K562 (cell line): ENCODE measurements at regions not wholly inside any gene's neighbourhood (a gene's known extent, or its start where the extent isn't known, plus 50 kb on each side); places are given as distances from the start of the nearest gene placed in this dataset.

Experiments
- ATAC-seq: fragments of 200-7000 bp; cut with Tn5 transposase; 3 replicates; pipeline ENCODE4 v1.9.1; 2020; ENCODE audit warnings: moderate library complexity
- BruUV-seq: library from RNA; stranded (reverse); fragments of 400-500 nt; replicated peaks from 2 replicates; lab custom pipeline; 2021; lab: Mats Ljungman, UMichigan
- CTCF ChIA-PET: fragments of 300-600 bp; formaldehyde crosslinking; extraction: SDS; loops from one replicate; lab custom pipeline; 2021; ENCODE audit warnings: low intra/inter-chr PET ratio; lab: Yijun Ruan, JAX
- POLR2A ChIA-PET: fragments of 300-600, 350-650 bp; sonication (Branson Sonifier 250); formaldehyde crosslinking; extraction: SDS; loops from one replicate; lab custom pipeline; 2021; ENCODE audit warnings: antibody characterized with exemption, inconsistent platforms; lab: Yijun Ruan, JAX
- DNase-seq, 4 experiments: peaks; one replicate each; pipeline versions ENCODE4 v3.0.0 to v3.0.0-alpha.2; 2011 to 2018; ENCODE audit warnings: low spot score in 3 of 4, mixed read lengths in 3 of 4; ENCODE audit errors: extremely low read depth in 1 of 4
- FAIRE-seq: peaks from 2 replicates; lab custom pipeline; 2011; peaks lifted over from hg19 to GRCh38; lab: Jason Lieb, UNC
- H2AFZ ChIP-seq: 2 replicates; pipeline ENCODE4 v1.6.0; 2011; ENCODE audit warnings: low read depth, low read length, control low read depth, inconsistent platforms
- H3K27ac ChIP-seq: fragments of 200-600 bp; 3 replicates; pipeline ENCODE4 v1.8.0; 2011; ENCODE audit warnings: low read depth, mild to moderate bottlenecking, control low read depth, inconsistent platforms, low read length, moderate library complexity, mixed read lengths; ENCODE audit errors: extremely low read depth
- H3K27me3 ChIP-seq, 2 experiments: fragments of 300-600 bp in 1 of 2; 2 replicates in 1 of 2; 3 replicates in 1 of 2; pipeline versions ENCODE4 v1.6.0 to v1.8.0; 2011; ENCODE audit warnings: inconsistent platforms in 2 of 2, low read length in 2 of 2, mild to moderate bottlenecking in 1 of 2, mixed read lengths in 1 of 2, moderate library complexity in 1 of 2; ENCODE audit not compliant: control insufficient read depth in 2 of 2, insufficient read depth in 2 of 2
- H3K36me3 ChIP-seq: fragments of 300-600 bp; 3 replicates; pipeline ENCODE4 v1.8.0; 2011; ENCODE audit warnings: mild to moderate bottlenecking, low read length, inconsistent platforms; ENCODE audit not compliant: control insufficient read depth, insufficient read depth
- H3K4me1 ChIP-seq, 2 experiments: fragments of 200-600 bp in 1 of 2; replicated peaks in 1 of 2; 2 replicates in 1 of 2; 3 replicates in 1 of 2; pipeline versions ENCODE4 v1.5.1 to v1.8.0; 2011; ENCODE audit warnings: inconsistent platforms in 2 of 2, low read length in 2 of 2, mild to moderate bottlenecking in 1 of 2, mixed read lengths in 1 of 2, moderate library complexity in 1 of 2; ENCODE audit not compliant: control insufficient read depth in 2 of 2, insufficient read depth in 2 of 2
- H3K4me2 ChIP-seq: 2 replicates; pipeline ENCODE4 v1.6.1; 2011; ENCODE audit warnings: low read length, control low read depth, inconsistent platforms, mixed read lengths; ENCODE audit not compliant: insufficient read depth
- H3K4me3 ChIP-seq: fragments of 200-600 bp; sonication (generic), shearing (Covaris generic); 2 replicates; pipeline ENCODE4 v1.5.1; 2016; ENCODE audit warnings: control low read depth, inconsistent platforms
- H3K79me2 ChIP-seq: fragments of 200-600 bp; 3 replicates; pipeline ENCODE4 v1.8.0; 2011; ENCODE audit warnings: low read length, inconsistent platforms; ENCODE audit not compliant: control insufficient read depth, insufficient read depth
- H3K9ac ChIP-seq, 2 experiments: 2 replicates each; pipeline versions ENCODE4 v1.6.0 to v1.6.1; 2011; ENCODE audit warnings: low read depth in 2 of 2, low read length in 2 of 2, control low read depth in 1 of 2, inconsistent platforms in 1 of 2, mild to moderate bottlenecking in 1 of 2, mixed read lengths in 1 of 2; ENCODE audit not compliant: insufficient read depth in 1 of 2
- H3K9me1 ChIP-seq: one replicate; pipeline ENCODE4 v1.6.0; 2011; ENCODE audit warnings: inconsistent platforms, mild to moderate bottlenecking, low read length, moderate library complexity; ENCODE audit not compliant: control insufficient read depth, insufficient read depth
- H3K9me3 ChIP-seq: replicated peaks from 2 replicates; pipeline ENCODE4 v1.5.1; 2011; ENCODE audit warnings: low read depth, low read length, inconsistent platforms; ENCODE audit not compliant: control insufficient read depth, insufficient read depth
- H4K20me1 ChIP-seq: replicated peaks from 2 replicates; pipeline ENCODE4 v1.6.1; 2011; ENCODE audit warnings: low read length, inconsistent platforms, mixed read lengths; ENCODE audit not compliant: control insufficient read depth, insufficient read depth
- BMI1 ChIP-seq: fragments of 150-350 bp; IDR thresholded peaks from 2 replicates; pipeline ENCODE4 v1.6.1; 2014; ENCODE audit warnings: low read length
- CREB3L1 ChIP-seq: fragments of 450-650 bp; IDR thresholded peaks from 2 replicates; pipeline ENCODE4 v1.6.1; 2014; ENCODE audit warnings: low read depth, mild to moderate bottlenecking, moderate library complexity, borderline replicate concordance
- GABPB1 ChIP-seq: sonication (generic); formaldehyde crosslinking; IDR thresholded peaks from 2 replicates; pipeline ENCODE4 v1.8.0; 2022; ENCODE audit warnings: mild to moderate bottlenecking, missing genetic modification reagents
- HEY1 ChIP-seq: fragments of 250-450 bp; sonication (Bioruptor Pico); IDR thresholded peaks from 2 replicates; pipeline ENCODE4 v1.5.0; 2020; ENCODE audit warnings: mild to moderate bottlenecking, moderate library complexity, borderline replicate concordance
- HMG20B ChIP-seq: fragments of 250-450 bp; sonication (Bioruptor Pico); IDR thresholded peaks from 2 replicates; pipeline ENCODE4 v1.5.0; 2021; ENCODE audit warnings: mild to moderate bottlenecking
- MXD1 ChIP-seq: fragments of 250-450 bp; sonication (Bioruptor Pico); IDR thresholded peaks from 2 replicates; pipeline ENCODE4 v1.8.0; 2021; ENCODE audit warnings: borderline replicate concordance, mild to moderate bottlenecking, moderate library complexity; ENCODE audit not compliant: poor library complexity, severe bottlenecking
- NFRKB ChIP-seq: fragments of 450-650 bp; IDR thresholded peaks from 2 replicates; pipeline ENCODE4 v1.6.1; 2016; ENCODE audit warnings: low read depth
- POLR3G ChIP-seq: IDR thresholded peaks from 2 replicates; pipeline ENCODE4 v1.6.1; 2011; ENCODE audit not compliant: insufficient read length, insufficient replicate concordance; ENCODE audit errors: extremely low read depth
- TAF1 ChIP-seq: IDR thresholded peaks from 2 replicates; pipeline ENCODE4 v1.6.1; 2011; ENCODE audit warnings: mild to moderate bottlenecking, low read length, moderate library complexity; ENCODE audit not compliant: insufficient read depth, control insufficient read depth, severe bottlenecking; ENCODE audit errors: extremely low read depth
- WGBS: fragments of 100-300 bp; shearing (Covaris generic); methylation state at CpG from one replicate; pipeline ENCODE4 v1.1.6; 2016; ENCODE audit warnings: low coverage, mixed read lengths; ENCODE audit not compliant: insufficient coverage; ENCODE audit errors: missing lambda C conversion rate; 5-methylcytosine and 5-hydroxymethylcytosine counted together
- in situ Hi-C: fragments of 300-500 bp; cut with MboI; formaldehyde crosslinking; loops from 4 replicates; pipeline ENCODE4 v1.15.0; 2018; ENCODE audit warnings: inconsistent platforms, mixed read lengths
- intact Hi-C: fragments of 100-400 bp; cut with micrococcal nuclease; formaldehyde crosslinking; loops from 2 replicates; pipeline ENCODE4 v1.14.2; 2022
- TF ChIP-seq, protein P1 (sequence below), 2 experiments: fragments of 450-650 bp in 1 of 2; IDR thresholded peaks; 2 replicates each; pipeline ENCODE4 v1.6.1; 2011 to 2017; ENCODE audit warnings: low read depth in 2 of 2, antibody characterized with exemption in 1 of 2, borderline replicate concordance in 1 of 2, low read length in 1 of 2, mild to moderate bottlenecking in 1 of 2, mixed read lengths in 1 of 2; ENCODE audit not compliant: control insufficient read depth in 1 of 2
- TF ChIP-seq, protein P2 (sequence below): sonication (generic); formaldehyde crosslinking; IDR thresholded peaks from 2 replicates; pipeline ENCODE4 v1.8.0; 2022; ENCODE audit warnings: mild to moderate bottlenecking, missing genetic modification reagents

- H3K27ac ChIP-seq = no peak overlapping the region
- no peaks in the 10 kb centered on the region for H3K9me1 ChIP-seq
- no peaks in the 10 kb centered on the region for H3K4me1 ChIP-seq
- H4K20me1 ChIP-seq = no peaks in the 10 kb centered on the region
- in situ Hi-C loops (no loop called here), intact Hi-C loops (no loop called here)
- H3K36me3 ChIP-seq = no peaks in the 10 kb centered on the region
- BruUV-seq = no TSS peak
- H3K9ac ChIP-seq = no peak overlapping the region
- ATAC-seq (no peak), DNase-seq (no peak), FAIRE-seq (no peak)
- WGBS = 25% methylated on average over 8 of the region's 8 CpGs
- H2AFZ ChIP-seq = no peak overlapping the region
- no peaks in the 10 kb centered on the region for H3K9me3 ChIP-seq
- POLR2A ChIA-PET = no interaction called here
- TF ChIP-seq POLR3G (no peak), HEY1 (CRISPR knock-in tag) (no peak), GABPB1 (no peak), NFRKB (no peak), HMG20B (CRISPR knock-in tag) (no peak), BMI1 (no peak), MXD1 (no peak), CREB3L1 (no peak), TAF1 (no peak)
- TF ChIP-seq, protein P1, sequence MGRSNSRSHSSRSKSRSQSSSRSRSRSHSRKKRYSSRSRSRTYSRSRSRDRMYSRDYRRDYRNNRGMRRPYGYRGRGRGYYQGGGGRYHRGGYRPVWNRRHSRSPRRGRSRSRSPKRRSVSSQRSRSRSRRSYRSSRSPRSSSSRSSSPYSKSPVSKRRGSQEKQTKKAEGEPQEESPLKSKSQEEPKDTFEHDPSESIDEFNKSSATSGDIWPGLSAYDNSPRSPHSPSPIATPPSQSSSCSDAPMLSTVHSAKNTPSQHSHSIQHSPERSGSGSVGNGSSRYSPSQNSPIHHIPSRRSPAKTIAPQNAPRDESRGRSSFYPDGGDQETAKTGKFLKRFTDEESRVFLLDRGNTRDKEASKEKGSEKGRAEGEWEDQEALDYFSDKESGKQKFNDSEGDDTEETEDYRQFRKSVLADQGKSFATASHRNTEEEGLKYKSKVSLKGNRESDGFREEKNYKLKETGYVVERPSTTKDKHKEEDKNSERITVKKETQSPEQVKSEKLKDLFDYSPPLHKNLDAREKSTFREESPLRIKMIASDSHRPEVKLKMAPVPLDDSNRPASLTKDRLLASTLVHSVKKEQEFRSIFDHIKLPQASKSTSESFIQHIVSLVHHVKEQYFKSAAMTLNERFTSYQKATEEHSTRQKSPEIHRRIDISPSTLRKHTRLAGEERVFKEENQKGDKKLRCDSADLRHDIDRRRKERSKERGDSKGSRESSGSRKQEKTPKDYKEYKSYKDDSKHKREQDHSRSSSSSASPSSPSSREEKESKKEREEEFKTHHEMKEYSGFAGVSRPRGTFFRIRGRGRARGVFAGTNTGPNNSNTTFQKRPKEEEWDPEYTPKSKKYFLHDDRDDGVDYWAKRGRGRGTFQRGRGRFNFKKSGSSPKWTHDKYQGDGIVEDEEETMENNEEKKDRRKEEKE (IDR thresholded peaks at IDR 0.05; ENCODE audit: borderline replicate concordance in 1 of 2, control insufficient read depth in 1 of 2, low read depth in 2 of 2, low read length in 1 of 2) = no peak
- TF ChIP-seq, protein P2, sequence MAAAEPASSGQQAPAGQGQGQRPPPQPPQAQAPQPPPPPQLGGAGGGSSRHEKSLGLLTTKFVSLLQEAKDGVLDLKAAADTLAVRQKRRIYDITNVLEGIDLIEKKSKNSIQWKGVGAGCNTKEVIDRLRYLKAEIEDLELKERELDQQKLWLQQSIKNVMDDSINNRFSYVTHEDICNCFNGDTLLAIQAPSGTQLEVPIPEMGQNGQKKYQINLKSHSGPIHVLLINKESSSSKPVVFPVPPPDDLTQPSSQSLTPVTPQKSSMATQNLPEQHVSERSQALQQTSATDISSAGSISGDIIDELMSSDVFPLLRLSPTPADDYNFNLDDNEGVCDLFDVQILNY (CRISPR knock-in tag) = no peak
- H3K27me3 ChIP-seq = no peaks in the 10 kb centered on the region; a peak in 1 of 5 replicates
- no peaks in the 10 kb centered on the region for H3K79me2 ChIP-seq
- H3K4me2 ChIP-seq = no peak overlapping the region
- CTCF ChIA-PET = no interaction called here
- no peak overlapping the region for H3K4me3 ChIP-seq
Measured at GRCh38 chr4:138964716-138965426, 50.7 kb upstream of the NOCT start.
